ENCODE measurements at regions not wholly inside any gene's neighbourhood (a gene's known extent, or its start where the extent isn't known, plus 50 kb on each side); places are given as distances from the start of the nearest gene placed in this dataset.

DNA sequence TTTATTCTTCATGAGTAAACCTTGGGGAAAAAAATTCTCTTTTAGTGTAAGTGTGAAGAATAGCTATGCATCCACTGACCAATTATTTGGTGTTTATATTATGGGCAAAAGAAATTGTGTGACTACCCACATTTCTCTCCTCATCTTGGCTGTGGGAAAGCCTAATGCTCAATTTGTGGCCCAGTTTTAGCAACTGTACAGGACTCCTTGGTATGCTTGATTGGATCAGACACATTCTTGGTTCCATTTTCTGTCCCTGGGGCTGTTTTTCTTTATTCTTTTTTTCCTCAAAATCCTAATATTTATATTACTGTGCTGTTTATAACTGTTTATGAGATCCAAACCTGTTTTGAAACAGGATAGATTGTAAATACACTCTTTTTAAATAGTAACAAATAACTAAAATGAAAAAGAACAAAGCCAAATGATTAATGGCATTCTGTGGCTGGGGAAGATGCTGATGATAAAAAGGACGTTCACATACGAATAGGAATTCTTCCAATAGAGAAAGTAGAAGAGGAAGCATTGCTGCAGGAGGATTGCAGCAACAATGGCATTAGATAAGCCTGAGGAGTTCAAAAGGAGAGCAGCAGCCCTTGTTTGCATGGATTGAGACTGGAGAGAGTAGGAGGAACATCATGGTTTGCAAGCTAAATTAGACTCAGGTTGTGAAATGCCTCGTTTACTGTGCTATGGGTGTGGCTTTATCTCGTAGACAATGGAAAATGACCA, 580.5 kb downstream of the INHBA start:
- TF ChIP-seq, protein P1, sequence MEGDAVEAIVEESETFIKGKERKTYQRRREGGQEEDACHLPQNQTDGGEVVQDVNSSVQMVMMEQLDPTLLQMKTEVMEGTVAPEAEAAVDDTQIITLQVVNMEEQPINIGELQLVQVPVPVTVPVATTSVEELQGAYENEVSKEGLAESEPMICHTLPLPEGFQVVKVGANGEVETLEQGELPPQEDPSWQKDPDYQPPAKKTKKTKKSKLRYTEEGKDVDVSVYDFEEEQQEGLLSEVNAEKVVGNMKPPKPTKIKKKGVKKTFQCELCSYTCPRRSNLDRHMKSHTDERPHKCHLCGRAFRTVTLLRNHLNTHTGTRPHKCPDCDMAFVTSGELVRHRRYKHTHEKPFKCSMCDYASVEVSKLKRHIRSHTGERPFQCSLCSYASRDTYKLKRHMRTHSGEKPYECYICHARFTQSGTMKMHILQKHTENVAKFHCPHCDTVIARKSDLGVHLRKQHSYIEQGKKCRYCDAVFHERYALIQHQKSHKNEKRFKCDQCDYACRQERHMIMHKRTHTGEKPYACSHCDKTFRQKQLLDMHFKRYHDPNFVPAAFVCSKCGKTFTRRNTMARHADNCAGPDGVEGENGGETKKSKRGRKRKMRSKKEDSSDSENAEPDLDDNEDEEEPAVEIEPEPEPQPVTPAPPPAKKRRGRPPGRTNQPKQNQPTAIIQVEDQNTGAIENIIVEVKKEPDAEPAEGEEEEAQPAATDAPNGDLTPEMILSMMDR (IDR thresholded peaks at IDR 0.05) = no peak
- TF ChIP-seq POLR2AphosphoS5 (IDR thresholded peaks at IDR 0.05) = no peak
- TF ChIP-seq POLR2A (IDR thresholded peaks at IDR 0.05) = no peak
- no peak for TF ChIP-seq EP300 (IDR thresholded peaks at IDR 0.05)

Measured in stomach (tissue), 4 donors.